ENCODE measurements at regions not wholly inside any gene's neighbourhood (a gene's known extent, or its start where the extent isn't known, plus 50 kb on each side); places are given as distances from the start of the nearest gene placed in this dataset.

DNA sequence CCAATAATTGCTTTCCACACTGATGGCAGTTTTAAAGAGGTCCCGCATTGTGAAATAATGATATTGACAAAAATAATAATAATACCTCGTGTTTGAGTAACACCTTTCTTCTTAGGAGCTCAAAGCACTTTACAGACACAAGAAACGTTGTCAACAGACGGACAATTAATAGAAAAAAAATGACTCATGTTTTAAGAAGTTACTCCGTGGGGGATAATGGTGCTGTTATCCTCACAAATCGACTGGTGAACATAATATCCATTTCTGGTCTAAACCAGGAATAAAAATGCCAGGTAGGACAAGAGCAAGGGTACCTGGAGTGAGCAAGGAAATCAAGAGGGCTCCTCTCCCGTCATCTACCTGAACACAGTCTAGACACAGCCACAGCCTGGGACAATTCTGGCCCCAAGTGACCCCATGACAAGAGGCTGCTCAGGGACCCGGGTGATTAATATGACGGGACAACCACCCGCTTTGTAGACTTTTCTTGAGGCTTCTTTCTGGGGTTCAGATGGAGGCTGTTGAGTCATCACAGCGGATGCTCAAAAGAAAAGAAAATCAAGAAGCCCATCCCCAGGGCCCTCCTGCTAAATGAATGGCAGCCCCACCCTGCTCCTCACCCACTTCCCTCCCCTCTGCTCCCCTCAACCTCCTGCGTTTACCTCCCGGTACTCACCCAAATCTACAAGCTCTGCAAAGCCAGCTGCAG, 146.2 kb upstream of the IRF2BP2 start:
- FAIRE-seq = no peak

More for the DNA sequence above, 146.2 kb upstream of the IRF2BP2 start:
- Histone ChIP-seq H3K36me3 (ENCODE audit: control insufficient read depth, insufficient read depth, low read length) (no peaks in the 10 kb centered on the region), H3K9me1 (ENCODE audit: control insufficient read depth, insufficient read depth, low read length) (no peaks in the 10 kb centered on the region), H3K4me2 (ENCODE audit: insufficient read depth, low read length) (peak overlapping the region; percentile 40; the same call in 1 of the 2 replicates), H3K4me1 (replicated peaks in 1 of 2; ENCODE audit: control insufficient read depth in 2 of 2, insufficient read depth in 2 of 2, low read length in 2 of 2) (peaks cover 12 to 31% of the 10 kb centered on the region in 2 experiments; a peak in 4 of 5 replicates), H4K20me1 (replicated peaks; ENCODE audit: control insufficient read depth, insufficient read depth, low read length) (no peaks in the 10 kb centered on the region), H2AFZ (ENCODE audit: low read depth, low read length) (peak overlapping the region; percentile 57; the same call in 1 of the 2 replicates), H3K27ac (ENCODE audit: extremely low read depth, low read depth, low read length) (no peak overlapping the region), H3K79me2 (ENCODE audit: control insufficient read depth, insufficient read depth, low read length) (no peaks in the 10 kb centered on the region), H3K9me3 (replicated peaks; ENCODE audit: control insufficient read depth, insufficient read depth, low read depth, low read length) (no peaks in the 10 kb centered on the region), H3K4me3 (no peak overlapping the region), H3K27me3 (ENCODE audit: control insufficient read depth in 2 of 2, insufficient read depth in 2 of 2, low read length in 2 of 2) (no peaks in the 10 kb centered on the region), H3K9ac (ENCODE audit: insufficient read depth in 1 of 2, low read depth in 2 of 2, low read length in 2 of 2) (no peak overlapping the region)
- in situ Hi-C loops (cut with MboI) = loop anchor here (10.0 kb wide), 1 partner anchor 329 kb away; no protein-coding TSS in a partner anchor
- WGBS (ENCODE audit: insufficient coverage, low coverage, missing lambda C conversion rate) = 16% methylated on average over 13 of the region's 13 CpGs
- intact Hi-C loops (cut with micrococcal nuclease) = loop anchor here (5.0 kb wide), 1 partner anchor 111 kb away; no protein-coding TSS in a partner anchor
- POLR2A ChIA-PET = interaction anchor here (0.6 to 3.7 kb wide), 7 partner anchors 8 to 236 kb away, joined by 3 to 11 read pairs (median 4); no protein-coding TSS in a partner anchor
- DNase-seq (ENCODE audit: extremely low read depth in 1 of 4, low spot score in 3 of 4) (no peak), ATAC-seq (peak; percentile 14)
- TF ChIP-seq, protein P1, sequence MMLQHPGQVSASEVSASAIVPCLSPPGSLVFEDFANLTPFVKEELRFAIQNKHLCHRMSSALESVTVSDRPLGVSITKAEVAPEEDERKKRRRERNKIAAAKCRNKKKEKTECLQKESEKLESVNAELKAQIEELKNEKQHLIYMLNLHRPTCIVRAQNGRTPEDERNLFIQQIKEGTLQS (IDR thresholded peaks at IDR 0.05) = 0 out of 2 replicates have a peak, but pooled peaks have one; percentile 31
- TF ChIP-seq, protein P1 (CRISPR knock-in tag; conservative IDR thresholded peaks at IDR 0.05) = no peak
- TF ChIP-seq ZBTB8A (IDR thresholded peaks at IDR 0.05; ENCODE audit: partially characterized antibody) (no peak), NFIX (CRISPR knock-in tag; IDR thresholded peaks at IDR 0.05; ENCODE audit: low read depth) (no peak), KLF10 (CRISPR knock-in tag; IDR thresholded peaks at IDR 0.05) (no peak), NRF1 (conservative IDR thresholded peaks at IDR 0.05 in 1 of 2, IDR thresholded peaks at IDR 0.05 in 1 of 2) (0 out of 4 replicates have a peak, but pooled peaks of 1 of the 2 experiments have one; percentile 2), ZNF224 (CRISPR knock-in tag; IDR thresholded peaks at IDR 0.05) (no peak)
- CTCF ChIA-PET (ENCODE audit: low intra/inter-chr PET ratio) = no interaction called here
- no TSS peak for BruUV-seq (replicated peaks)

Measured in K562 (cell line).